ENCODE measurements at regions not wholly inside any gene's neighbourhood (a gene's known extent, or its start where the extent isn't known, plus 50 kb on each side); places are given as distances from the start of the nearest gene placed in this dataset.

DNA sequence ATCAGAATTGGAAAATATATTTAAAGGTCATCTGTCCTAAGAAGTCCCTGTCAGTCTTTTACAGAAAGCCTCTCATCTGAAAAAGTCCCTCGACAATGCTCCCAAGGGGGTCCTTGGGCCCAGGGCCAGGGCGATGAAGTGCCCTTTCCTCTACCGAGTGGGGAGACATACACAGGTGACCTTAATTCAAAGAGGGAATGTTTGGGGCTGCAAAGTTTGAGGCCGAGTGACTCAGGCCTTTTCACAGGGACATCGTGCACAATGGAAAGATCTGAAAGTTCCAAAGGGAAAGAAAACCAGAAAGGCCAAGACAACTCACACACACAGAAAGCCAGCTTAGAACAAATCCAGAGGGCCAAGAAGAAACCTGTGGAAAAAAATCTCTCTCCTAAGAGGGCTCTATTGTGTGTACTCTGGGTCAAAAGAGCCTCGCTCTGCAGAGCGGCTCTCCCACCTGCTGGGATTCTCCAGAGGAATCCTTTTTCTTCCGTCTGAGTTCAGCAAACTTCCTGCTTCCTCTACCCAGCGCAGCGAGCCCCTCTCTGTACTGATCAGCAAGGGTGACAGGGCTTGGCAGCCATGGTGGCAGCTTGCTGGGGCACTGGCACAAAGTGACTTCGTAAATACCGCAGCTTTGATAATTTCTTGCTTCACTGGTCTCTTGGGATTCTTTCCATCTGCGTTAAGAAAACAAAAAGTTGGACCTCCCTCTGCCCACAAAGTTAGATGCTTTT, 259.1 kb downstream of the OPA1 start:
- DNase-seq, result no peak

DNA sequence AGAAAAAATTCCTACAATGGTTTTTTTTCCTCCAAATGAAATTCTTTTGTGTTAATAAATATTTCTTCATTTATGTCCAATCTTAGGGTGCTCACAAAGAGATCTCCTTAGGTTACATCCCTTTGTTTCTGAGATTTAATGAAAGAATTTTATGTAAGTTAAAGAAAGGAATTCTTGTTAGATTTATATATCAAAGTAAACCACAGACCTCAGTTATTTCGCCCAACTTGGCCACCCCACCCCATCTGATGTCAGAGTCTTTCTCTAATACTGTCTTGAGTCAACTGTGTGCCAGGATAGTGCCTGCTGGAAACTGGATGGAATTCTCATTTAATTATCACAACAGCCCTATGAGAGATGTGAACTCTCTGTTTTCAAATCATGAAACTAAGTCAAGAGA, 259.9 kb downstream of the OPA1 start:
- DNase-seq, result no peak

DNA sequence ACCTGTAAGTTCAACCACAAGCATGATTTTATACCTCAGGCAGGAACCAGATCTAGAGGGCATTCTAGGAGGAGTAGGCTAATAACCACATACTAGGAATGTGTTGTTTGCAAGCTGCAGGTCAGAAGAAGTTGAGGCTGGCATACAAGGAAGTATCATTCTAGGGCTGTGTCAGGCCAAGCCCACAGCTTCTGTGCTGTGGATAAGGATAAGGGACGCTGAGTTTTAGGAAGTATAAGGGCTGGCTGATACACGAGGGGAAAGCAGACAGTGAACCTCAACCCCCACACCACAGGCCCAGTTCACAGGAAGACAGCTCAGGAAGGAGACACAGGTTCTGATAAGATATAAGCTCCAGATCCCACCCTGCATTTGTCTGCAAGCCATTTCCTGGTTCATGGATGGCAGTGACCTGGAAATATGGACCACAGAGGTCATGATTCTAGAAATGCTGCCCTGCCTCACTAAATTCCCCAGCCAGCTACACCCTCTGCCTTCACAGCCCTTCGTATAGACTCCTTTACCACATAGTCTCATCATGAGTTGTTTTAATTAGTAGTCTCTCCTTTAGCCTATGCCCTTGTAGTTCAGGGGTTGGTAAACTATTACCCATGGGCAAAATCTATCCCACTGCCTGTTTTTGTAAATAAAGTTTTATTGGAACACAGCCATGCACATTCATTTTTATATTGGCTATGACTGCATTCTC, 260.7 kb downstream of the OPA1 start:
- no peak for DNase-seq

DNA sequence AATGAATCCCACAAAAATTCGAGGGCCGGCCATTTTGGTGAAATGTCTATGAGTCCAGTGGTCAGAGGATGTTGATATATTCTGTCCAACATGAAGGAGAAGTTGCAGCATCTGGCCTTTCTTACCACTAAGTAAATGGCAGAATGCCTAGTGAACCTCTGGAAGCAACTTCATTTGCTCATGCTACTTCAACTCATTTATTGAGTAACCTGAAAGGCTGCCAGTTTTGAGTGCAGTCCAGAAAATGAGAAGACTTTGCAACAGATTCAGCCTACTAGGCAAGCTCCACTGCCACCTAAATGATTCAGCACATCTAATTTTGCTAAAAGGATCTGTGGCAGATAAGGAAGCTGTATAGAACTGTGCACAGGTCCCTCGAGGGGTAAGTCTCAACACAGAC, 265.0 kb downstream of the OPA1 start:
- DNase-seq, result no peak

DNA sequence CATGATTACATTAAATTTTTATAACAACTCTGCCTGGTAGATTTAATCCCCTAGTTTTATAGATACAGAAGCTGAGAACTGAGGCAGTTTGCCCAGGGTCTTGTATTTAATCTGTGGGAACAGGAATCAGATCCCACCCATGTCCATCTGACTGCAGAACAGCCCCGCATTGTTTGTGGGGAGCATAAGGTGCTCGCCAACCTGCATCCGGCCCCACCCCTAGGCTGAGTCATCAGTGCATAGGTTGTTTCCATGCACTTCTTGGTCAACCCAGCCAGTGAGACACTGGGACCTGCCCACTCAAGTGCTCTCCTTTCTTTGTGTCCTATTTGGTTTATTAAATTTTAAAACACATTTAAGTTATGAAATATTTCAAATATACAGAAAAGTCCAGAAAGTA, 266.2 kb downstream of the OPA1 start:
- no peak for DNase-seq

DNA sequence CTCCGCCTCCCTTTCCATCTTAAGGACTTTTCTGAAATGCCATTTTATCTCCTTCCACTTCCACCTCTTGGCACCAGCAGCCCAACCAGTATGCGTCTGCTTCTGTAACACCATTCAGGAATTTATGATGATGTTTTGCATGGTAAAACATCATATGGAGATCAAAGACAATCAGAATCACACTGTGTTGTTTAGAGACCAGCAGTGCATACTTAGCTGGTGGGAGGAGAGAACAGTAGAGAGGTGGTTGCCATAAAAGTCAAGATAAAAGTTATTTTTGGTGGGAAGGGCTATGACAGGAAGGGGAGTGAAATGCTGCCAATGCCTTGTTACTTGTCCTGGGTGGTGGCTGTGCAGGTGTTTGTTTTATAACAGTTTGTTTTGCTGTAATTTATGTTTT, 268.0 kb downstream of the OPA1 start:
- no peak for DNase-seq

DNA sequence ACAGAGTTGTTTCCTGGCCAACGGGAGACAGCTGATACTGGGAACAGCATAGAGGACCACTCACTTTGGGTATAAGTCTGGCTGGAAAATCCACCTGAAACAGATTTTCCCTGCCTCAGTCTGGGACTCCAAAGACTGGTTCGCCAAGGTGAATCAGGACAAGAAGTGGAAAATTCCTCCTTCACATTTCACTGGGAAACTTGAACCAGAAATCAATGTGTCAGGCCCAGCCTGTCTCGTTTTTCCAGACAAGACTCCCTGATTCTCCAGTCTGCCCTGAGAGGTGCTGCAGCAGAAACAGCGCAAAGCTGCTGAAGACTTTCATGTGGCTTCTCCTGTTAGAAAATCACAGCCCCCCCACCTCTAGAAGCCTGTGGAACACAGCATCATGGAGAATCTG, 269.8 kb downstream of the OPA1 start:
- DNase-seq, result no peak

DNA sequence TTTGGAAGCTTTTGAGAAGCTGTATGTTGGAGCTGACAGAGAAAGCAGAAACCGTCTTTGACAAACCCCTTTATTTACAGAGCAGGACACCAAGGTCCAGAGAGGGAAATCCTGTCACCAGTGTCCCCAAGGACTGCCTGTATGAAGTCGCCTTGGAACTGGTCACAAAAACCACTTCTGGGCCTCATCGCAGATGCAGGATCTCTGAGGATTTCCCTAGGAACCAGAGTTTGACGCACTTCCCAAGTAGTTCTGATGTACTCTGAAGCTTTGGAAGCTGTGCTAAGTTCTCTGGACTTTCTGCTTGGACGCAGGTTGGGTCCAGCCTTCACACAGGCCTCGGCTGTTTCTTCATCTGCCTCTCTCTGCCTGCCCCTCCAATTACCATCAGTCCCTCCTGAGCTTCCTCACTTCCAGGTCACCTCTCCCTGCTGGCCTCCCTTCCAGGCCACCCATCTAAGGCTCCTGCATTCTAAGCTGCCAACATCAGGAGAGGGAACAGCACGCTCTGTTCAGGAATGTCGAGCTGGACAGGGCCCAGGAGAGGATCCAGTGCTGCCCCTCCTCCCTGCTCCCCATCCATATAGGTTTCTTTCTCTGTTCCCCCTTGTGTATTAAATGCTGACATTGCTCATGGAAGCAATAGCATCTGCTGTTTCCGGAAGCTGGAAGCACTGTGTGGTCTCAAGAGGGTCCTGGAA, 270.8 kb downstream of the OPA1 start:
- no peak for DNase-seq

DNA sequence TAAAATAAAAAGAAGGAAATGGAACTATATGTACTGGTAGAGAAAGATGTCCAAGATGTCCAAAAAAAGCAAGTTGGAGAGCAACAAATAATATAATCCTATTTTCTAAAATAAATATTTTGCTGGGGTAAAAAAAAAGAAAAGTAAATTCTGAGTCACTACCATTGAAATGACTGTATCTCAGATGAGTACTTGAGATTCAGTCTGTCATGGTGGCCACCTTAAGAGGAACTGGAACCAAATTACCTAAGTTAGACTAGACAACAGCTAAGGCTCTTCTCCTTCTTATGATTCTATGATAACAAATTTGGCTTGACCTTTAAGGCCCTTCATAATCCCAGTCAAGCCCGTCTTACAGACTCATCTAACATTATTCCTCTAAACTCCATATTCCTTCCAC, 270.6 kb upstream of the HES1 start:
- no peak for DNase-seq

DNA sequence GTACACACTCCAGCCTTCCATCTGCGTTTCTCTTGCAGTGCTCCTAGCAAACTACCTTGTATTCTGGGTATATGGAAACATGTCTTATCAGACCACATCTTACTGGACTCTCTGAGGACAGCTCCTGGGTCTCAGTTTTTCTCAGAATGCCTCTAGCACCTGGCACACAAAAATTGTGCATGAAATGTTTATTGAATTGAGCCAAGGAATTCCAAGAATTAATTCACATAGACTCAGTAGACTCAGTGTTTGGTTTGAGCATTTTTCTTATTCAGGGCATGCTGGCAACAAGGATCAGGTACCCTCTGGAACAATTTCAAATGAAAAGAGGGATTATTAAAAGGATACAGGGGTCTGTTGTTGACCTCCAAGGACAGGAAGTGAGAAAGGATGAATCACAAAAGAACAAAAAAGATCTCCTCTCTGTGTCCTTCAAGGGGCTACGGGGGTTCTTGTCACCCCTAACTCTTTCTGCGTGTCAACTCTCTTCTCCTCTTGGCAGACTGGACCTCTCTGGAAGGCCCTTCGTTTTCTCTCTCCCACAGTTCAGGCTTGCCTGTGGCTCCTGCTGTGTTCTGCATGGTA, 270.0 kb upstream of the HES1 start:
- DNase-seq, result no peak

DNA sequence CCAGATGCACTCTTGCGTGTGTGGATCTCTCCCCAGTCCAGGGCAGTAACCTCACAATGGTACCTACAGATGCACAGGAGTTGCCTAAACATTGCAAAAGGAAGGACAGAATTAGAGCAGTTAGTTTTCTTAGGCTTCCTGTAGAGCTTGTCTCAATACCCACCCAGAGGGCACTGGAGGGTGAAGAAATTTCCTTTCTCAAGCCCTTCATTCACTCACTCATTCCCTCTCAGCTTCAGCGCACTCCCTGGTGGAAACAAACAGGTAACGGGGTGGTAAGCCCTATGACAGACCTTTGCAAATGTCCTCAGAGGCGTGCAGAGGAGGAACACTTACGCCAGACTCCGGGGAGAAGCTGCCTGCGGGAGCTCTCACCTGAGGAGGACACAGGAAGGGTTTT, 267.4 kb upstream of the HES1 start:
- DNase-seq, result no peak

DNA sequence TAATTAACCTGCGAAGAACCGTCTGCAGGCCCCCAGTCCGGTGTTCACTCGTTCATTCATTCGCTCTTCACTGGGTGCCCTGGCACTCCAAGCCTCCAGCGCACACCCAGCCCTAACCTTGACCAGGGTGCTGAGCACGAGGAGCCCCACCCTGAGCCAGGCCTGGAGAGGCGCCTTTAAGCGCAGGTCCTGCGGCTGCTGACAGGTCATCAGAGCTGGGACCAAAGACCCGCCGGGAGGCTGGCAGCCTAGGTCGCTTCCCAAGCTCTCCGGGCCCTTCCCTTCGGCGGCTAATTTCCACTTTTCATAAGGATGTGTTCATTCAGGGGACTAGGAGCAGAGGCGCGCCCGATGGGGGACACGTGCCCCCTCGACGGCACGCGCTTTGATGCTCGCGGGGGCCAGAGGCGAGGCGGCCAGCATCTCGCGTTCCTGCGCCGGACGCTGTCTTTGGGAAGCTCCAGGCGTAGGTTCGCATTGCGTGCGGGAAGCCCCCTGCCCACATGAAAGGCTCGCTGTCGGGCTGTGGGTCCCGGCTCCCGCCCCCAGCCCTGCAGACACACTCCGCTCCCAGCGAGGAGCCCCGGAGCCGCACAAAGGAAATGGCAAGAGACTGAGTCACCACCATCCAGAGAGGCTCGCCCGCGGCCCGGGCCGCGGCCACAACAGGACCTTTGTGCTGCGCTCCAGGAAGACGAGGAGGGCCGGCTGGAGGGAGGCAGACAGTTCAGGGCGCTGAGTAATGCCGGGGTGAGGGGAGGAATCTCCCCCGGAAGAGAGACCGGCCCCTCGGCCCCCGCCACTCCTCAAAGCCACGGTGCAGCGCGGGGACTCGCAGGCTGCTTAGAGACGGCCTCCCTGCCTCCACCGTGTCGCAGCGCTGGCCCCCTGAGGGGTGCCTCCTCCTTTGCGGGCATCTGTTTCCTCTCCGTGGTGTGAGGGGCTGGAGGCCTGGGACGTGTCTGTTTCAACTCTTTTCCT, 266.4 kb upstream of the HES1 start:
- DNase-seq, result no peak

DNA sequence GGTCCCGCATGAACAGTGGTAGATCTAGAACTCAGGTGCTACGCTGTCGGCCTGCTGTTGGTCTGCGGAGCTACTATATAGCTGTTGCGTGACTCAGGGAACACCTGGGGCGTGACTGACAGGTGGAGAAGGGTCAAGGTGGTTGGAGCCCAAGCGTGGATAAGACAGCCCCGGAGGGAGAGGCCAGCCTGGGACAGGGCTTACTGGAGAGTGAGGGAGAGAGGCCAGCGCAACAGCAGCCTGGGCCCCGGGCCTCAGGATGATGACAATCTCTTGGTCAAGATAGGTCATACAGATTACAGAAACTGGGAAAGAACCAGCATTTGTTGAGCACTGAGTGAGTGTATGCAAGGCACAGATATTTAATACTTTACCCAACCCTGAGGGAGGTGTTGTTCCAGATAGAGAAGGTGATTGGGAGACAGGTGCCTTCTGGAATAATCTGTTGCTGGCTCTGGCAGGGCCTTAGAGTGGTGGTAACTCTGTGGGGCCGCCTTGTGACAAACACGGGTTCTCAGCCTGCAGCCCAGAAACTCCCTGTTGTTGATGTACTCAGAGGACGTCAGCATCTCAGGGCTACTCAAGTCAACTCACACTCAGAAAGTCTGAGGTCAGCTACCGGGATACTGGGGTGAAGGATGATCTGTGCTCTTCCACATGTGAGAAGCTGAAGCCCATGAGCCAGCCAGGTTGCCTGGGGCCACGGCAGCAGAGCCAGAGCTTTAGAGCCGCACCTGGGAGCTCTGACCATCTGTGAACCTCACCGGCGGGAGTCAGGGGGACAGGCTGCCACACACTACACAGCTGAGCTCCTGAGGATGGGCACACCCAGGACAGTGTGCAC, 265.4 kb upstream of the HES1 start:
- DNase-seq, result no peak

DNA sequence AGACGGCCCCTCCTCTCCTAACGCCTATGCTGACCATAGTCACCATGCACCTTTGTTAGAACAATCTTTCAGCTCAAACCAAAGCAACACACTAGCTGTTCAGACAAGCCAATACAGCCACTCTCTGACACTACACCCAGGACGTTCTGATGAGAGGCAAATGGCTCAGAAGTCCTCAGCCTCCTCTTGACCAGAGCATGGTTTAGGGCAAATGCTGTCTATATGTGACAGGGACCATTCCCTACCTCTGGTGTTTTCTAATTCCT, 264.8 kb upstream of the HES1 start:
- DNase-seq, result no peak

DNA sequence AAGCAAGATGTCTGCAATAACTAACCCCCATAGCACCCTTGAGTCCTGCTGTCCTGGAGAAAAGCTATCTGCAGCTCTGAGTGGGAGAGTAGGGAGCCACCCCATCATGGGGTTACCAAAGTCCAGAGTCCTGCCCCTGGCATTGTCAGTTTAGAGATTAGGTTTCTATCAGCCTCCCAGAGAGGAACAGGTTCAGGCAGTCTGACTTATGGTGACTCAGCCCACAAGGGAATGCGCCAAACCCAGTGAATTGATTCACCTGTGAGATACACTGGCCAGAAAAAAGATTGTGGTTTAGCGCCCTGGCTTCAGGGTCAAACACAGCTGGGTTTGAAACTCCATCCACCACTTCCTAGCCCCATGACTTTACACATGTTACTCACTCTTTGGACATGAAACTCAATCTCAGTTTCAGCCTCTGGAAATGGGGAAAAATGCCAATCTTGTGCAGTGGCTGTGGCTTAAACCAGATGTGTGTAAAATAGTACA, 263.6 kb upstream of the HES1 start:
- DNase-seq, result no peak

DNA sequence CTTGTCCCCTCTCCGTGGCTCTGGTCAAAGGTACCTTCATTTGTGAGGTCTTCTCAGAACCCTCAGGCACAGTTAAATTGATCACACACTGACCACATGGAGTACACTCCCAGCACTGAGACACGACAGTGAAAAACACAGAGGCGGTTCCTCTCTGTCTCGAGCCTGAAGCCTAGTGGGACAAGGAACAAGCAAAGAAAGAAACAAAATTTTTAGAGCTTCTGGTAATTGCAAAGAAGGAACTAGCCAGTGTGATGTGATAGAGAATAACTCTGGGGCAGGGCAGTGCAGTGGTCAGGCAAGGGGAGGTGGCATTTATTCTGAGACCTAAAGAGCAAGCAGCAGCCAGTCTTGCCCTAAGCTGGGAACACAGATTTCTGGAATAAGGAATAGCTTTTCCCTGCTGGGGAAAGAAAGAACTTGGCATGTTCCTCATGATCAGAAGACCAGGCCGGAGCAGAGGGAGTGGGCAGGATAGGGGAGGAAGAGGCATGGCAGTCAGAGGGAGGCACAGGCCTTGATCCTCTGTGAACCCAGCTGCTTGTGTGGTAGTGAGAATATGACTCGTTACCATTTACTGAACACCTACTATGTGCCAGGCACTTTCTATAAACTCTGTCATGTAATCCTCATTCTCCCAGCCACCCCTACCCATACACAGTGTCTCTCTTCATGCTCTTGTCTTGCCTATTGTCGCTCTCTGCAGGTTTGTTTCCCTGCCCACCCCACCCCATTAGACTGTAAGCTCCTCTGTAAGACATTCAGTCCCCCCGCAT, 262.3 kb upstream of the HES1 start:
- DNase-seq, result no peak

DNA sequence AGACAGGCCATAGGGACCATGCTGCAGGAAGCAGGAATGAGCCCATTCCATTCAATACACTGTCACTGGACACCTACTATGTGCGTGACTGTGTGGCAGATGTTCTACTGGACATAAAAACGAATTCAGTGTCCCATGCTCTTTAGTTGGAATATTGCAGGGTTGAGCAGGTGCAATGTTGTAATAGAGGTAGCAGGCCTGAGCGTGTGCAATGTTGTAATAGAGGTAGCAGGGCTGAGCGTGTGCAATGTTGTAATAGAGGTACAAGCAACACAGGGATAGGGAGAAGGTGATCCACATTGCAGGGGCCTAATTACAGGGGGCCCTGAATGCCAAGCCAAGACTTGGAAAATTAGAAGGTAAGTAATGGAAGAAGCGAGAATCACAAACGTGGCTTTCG, 261.4 kb upstream of the HES1 start:
- no peak for DNase-seq

DNA sequence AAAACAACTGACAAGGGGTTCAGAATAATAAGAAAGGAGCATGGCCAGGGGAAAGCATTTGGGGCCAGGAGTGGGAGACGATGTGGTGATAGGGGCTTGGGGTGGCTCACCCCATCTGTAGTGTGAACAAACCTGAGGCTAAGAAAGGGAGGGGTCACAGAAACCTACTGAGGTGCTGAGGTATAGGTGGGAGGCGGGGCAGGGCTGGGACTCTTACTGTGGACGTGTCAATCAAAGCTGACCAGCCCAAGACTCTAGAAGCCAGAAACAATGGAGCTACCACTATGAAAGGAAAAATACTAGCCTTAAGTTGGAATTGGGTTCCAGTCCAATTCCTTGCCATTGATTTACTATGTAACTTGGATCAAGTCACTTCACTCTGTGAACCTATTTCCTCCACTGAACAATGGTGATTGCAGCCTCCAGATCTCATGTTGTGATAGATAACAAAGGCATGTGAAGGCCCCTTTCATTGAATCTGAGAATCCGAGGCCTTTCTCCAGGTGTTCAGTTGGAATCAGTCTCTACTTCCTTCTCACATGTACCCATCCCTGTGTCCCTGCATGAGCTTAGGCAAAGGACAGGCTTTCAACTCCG, 260.9 kb upstream of the HES1 start:
- no peak for DNase-seq

DNA sequence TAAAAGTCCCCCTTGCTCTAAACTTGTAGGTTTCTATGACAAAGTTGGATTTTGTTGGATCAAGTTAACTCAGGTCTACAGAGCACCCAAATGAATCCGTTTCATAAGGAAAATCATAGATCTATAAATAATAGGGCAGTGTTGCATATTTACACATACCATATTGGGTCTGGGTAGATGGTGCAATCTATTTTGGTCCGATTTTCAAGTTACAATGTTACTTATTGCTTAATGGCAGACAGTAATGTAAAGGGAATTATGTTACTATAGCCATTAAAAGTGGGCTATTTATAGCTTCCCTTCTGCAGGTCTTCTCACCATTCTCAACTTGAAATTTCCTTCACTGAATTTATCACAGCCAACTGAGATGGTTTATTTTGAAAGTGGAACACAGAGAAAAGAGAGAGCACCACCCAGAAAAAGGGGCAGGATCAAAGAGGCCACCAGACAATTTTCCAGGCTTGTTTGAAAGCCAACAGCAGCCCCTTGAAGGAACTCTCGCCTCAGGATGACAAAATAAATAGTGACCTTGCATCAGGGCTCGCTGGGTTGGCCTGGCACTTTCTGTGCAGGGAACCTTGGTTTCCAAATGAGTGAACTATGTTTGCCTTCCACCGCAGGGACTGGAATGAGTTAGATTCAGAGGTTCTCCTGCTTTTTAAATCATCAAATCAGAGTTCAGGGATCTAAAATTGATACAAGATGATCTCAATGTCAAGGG, 260.2 kb upstream of the HES1 start:
- no peak for DNase-seq

All from SHP77 (cell line).